DOHH2 (cell line): ENCODE measurements at regions not wholly inside any gene's neighbourhood (a gene's known extent, or its start where the extent isn't known, plus 50 kb on each side); places are given as distances from the start of the nearest gene placed in this dataset.

Experiments used
- CTCF ChIP-seq: fragments of 200-600 bp; sonication (generic); IDR thresholded peaks from one replicate; pipeline ENCODE4 v1.5.1; 2014; ENCODE audit warnings: antibody characterized with exemption, mild to moderate bottlenecking, low read depth, low read length; ENCODE audit not compliant: poor library complexity, severe bottlenecking
- EZH2phosphoT487 ChIP-seq: fragments of 200-600 bp; sonication (generic); IDR thresholded peaks from 2 replicates; pipeline ENCODE4 v1.6.1; 2017; ENCODE audit warnings: borderline replicate concordance, mild to moderate bottlenecking, antibody characterized with exemption, low read length, moderate library complexity, mixed read lengths

GRCh38 chr2:59816075-59816474, 737.4 kb downstream of the BCL11A start:
- no peak for TF ChIP-seq CTCF
- no peak for TF ChIP-seq EZH2phosphoT487
